ENCODE measurements at regions not wholly inside any gene's neighbourhood (a gene's known extent, or its start where the extent isn't known, plus 50 kb on each side); places are given as distances from the start of the nearest gene placed in this dataset.

DNA sequence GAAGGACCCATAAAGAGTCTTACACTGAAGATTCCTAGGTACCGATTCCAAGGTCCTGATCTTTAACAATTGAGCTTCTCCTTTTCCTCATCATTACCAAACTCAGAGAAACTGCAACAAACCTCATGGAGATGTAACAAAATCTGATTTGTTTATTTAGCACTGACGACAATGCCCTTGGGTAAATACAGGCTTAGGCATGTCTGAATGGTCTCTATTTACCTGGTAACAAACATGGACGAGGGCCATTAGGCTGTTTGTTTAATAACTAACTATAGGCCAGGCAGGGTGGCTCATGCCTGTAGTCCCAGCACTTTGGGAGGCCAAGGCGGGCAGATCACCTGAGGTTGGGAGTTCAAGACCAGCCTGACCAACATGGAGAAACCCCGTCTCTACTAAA is 333.3 kb downstream of the AGTPBP1 start:
- no peaks in the 10 kb centered on the region for H3K4me1 Mint-ChIP-seq (ENCODE audit: low read depth, unreplicated experiment)
- no peaks in the 10 kb centered on the region for H3K27me3 Mint-ChIP-seq (ENCODE audit: unreplicated experiment)
- no peak overlapping the region for H3K27ac Mint-ChIP-seq (ENCODE audit: unreplicated experiment)
- no peak for DNase-seq
- H3K4me3 Mint-ChIP-seq (ENCODE audit: unreplicated experiment): no peak overlapping the region
- no peaks in the 10 kb centered on the region for H3K36me3 Mint-ChIP-seq (ENCODE audit: unreplicated experiment)
- H3K9me3 Mint-ChIP-seq (ENCODE audit: unreplicated experiment): peaks cover 3% of the 10 kb centered on the region
- TF ChIP-seq, protein P1, sequence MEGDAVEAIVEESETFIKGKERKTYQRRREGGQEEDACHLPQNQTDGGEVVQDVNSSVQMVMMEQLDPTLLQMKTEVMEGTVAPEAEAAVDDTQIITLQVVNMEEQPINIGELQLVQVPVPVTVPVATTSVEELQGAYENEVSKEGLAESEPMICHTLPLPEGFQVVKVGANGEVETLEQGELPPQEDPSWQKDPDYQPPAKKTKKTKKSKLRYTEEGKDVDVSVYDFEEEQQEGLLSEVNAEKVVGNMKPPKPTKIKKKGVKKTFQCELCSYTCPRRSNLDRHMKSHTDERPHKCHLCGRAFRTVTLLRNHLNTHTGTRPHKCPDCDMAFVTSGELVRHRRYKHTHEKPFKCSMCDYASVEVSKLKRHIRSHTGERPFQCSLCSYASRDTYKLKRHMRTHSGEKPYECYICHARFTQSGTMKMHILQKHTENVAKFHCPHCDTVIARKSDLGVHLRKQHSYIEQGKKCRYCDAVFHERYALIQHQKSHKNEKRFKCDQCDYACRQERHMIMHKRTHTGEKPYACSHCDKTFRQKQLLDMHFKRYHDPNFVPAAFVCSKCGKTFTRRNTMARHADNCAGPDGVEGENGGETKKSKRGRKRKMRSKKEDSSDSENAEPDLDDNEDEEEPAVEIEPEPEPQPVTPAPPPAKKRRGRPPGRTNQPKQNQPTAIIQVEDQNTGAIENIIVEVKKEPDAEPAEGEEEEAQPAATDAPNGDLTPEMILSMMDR (IDR thresholded peaks at IDR 0.05; ENCODE audit: partially characterized antibody, unreplicated experiment): no peak

DNA sequence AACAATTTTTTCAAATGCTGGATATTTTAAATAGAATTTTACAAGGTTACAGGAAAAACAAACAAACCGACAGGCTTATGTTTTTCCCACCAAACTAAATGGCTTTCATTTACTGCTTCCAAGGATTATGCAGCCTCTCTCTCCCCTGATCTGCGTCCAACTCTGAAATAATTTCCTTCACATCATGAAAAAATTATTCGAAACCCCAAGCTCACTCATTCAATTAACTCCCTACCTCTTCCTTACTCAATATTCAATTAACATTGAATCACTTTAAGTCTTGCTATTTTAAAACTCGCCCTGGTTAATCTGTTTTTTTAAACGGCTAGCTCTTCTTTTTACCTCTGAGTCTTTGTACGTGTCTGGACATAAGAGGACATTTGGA is 336.2 kb downstream of the AGTPBP1 start:
- no peaks in the 10 kb centered on the region for H3K36me3 Mint-ChIP-seq (ENCODE audit: unreplicated experiment)
- H3K27me3 Mint-ChIP-seq (ENCODE audit: unreplicated experiment): no peaks in the 10 kb centered on the region
- H3K9me3 Mint-ChIP-seq (ENCODE audit: unreplicated experiment): peaks cover 3% of the 10 kb centered on the region
- no peak for DNase-seq
- H3K4me1 Mint-ChIP-seq (ENCODE audit: low read depth, unreplicated experiment): no peaks in the 10 kb centered on the region
- TF ChIP-seq, protein P1 (IDR thresholded peaks at IDR 0.05; ENCODE audit: partially characterized antibody, unreplicated experiment): no peak
- H3K27ac Mint-ChIP-seq (ENCODE audit: unreplicated experiment): no peak overlapping the region
- no peak overlapping the region for H3K4me3 Mint-ChIP-seq (ENCODE audit: unreplicated experiment)

- Mint-ChIP-seq H3K27ac (ENCODE audit: unreplicated experiment) (no peak overlapping the region), H3K27me3 (ENCODE audit: unreplicated experiment) (no peaks in the 10 kb centered on the region), H3K36me3 (ENCODE audit: unreplicated experiment) (no peaks in the 10 kb centered on the region), H3K9me3 (ENCODE audit: unreplicated experiment) (peaks cover 3% of the 10 kb centered on the region), H3K4me1 (ENCODE audit: low read depth, unreplicated experiment) (no peaks in the 10 kb centered on the region), H3K4me3 (ENCODE audit: unreplicated experiment) (no peak overlapping the region)
- no peak for DNase-seq
- TF ChIP-seq, protein P1 (IDR thresholded peaks at IDR 0.05; ENCODE audit: partially characterized antibody, unreplicated experiment): no peak
Measured at GRCh38 chr9:85404911-85405565, 336.7 kb downstream of the AGTPBP1 start.

DNA sequence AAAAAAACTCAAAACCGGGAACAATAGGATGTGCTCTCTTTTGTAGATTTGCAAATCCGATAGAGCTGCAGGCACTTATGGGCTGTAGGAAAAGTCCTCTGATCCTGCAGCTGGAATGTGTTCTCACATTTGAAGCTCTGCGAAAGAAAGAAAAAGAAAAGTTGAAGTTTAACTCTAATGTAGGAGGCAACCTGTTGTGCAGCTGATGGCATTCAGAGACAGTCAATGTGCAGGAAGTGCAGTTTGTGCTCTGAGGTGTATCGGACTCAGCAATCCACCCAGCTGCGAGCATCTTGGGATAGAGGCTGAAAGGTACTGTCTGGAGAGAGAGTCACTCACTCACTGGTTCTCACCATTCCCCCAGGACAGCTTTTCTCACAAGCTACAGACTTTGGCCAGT is 339.2 kb downstream of the AGTPBP1 start:
- Mint-ChIP-seq H3K36me3 (ENCODE audit: unreplicated experiment) (no peaks in the 10 kb centered on the region), H3K27me3 (ENCODE audit: unreplicated experiment) (peaks cover 4% of the 10 kb centered on the region), H3K4me3 (ENCODE audit: unreplicated experiment) (no peak overlapping the region), H3K27ac (ENCODE audit: unreplicated experiment) (no peak overlapping the region), H3K9me3 (ENCODE audit: unreplicated experiment) (peaks cover 8% of the 10 kb centered on the region), H3K4me1 (ENCODE audit: low read depth, unreplicated experiment) (peaks cover 8% of the 10 kb centered on the region)
- no peak for DNase-seq
- TF ChIP-seq, protein P1 (IDR thresholded peaks at IDR 0.05; ENCODE audit: partially characterized antibody, unreplicated experiment): no peak

- H3K4me1 Mint-ChIP-seq (ENCODE audit: low read depth, unreplicated experiment): peaks cover 8% of the 10 kb centered on the region
- TF ChIP-seq, protein P1 (IDR thresholded peaks at IDR 0.05; ENCODE audit: partially characterized antibody, unreplicated experiment): no peak
- H3K4me3 Mint-ChIP-seq (ENCODE audit: unreplicated experiment): no peak overlapping the region
- H3K9me3 Mint-ChIP-seq (ENCODE audit: unreplicated experiment): peaks cover 7% of the 10 kb centered on the region
- H3K27ac Mint-ChIP-seq (ENCODE audit: unreplicated experiment): no peak overlapping the region
- H3K36me3 Mint-ChIP-seq (ENCODE audit: unreplicated experiment): no peaks in the 10 kb centered on the region
- H3K27me3 Mint-ChIP-seq (ENCODE audit: unreplicated experiment): peaks cover 4% of the 10 kb centered on the region
- DNase-seq: no peak
Measured at GRCh38 chr9:85401998-85402397, 339.8 kb downstream of the AGTPBP1 start.

Data from glutamatergic neuron (in vitro differentiated cells).